ENCODE measurements at regions not wholly inside any gene's neighbourhood (a gene's known extent, or its start where the extent isn't known, plus 50 kb on each side); places are given as distances from the start of the nearest gene placed in this dataset.

GRCh38 chr5:147154809-147155208 lies 80.0 kb upstream of the STK32A start:
- H3K9me3 ChIP-seq (replicated peaks in 1 of 2; ENCODE audit: control insufficient read depth in 2 of 2, insufficient read depth in 1 of 2, low read depth in 1 of 2, low read length in 2 of 2): no peaks in the 10 kb centered on the region
- no peak overlapping the region for H3K4me2 ChIP-seq (ENCODE audit: insufficient read depth, low read length, poor library complexity, severe bottlenecking)
- no peaks in the 10 kb centered on the region for H3K27me3 ChIP-seq (ENCODE audit: control insufficient read depth in 3 of 3, insufficient read depth in 3 of 3, low read depth in 1 of 3, low read length in 3 of 3)
- no peak overlapping the region for H4K91ac ChIP-seq (ENCODE audit: low read depth, low read length, poor library complexity)
- H3K18ac ChIP-seq (ENCODE audit: low read length): no peak overlapping the region
- H3K4me3 ChIP-seq (ENCODE audit: low read length in 2 of 2): no peak overlapping the region
- no peak overlapping the region for H2BK15ac ChIP-seq (ENCODE audit: low read length)
- H3K36me3 ChIP-seq (replicated peaks in 1 of 2; ENCODE audit: control insufficient read depth in 2 of 2, insufficient read depth in 2 of 2, low read length in 2 of 2): no peaks in the 10 kb centered on the region
- H2BK12ac ChIP-seq (ENCODE audit: low read length): no peak overlapping the region
- H3K27ac ChIP-seq (replicated peaks; ENCODE audit: low read length): no peak overlapping the region
- H3K4ac ChIP-seq (ENCODE audit: low read length): no peak overlapping the region
- DNase-seq (ENCODE audit: low spot score): no peak
- no peak overlapping the region for H3K23ac ChIP-seq (ENCODE audit: low read depth, low read length, poor library complexity)
- WGBS, 2 donors (ENCODE audit: extremely low coverage in 2 of 2, insufficient read length in 2 of 2, insufficient replicate concordance in 1 of 2): no CpG with 5 or more reads among the region's 3 CpGs
- H3K79me1 ChIP-seq (ENCODE audit: low read depth, low read length): no peaks in the 10 kb centered on the region
- H2AFZ ChIP-seq (ENCODE audit: low read length): no peak overlapping the region
- H3K9ac ChIP-seq (ENCODE audit: low read depth, low read length, poor library complexity): no peak overlapping the region
- H2AK5ac ChIP-seq (ENCODE audit: low read depth, low read length): no peak overlapping the region
- H2BK5ac ChIP-seq (ENCODE audit: low read length): no peak overlapping the region
- no peak overlapping the region for H4K8ac ChIP-seq (ENCODE audit: low read depth, low read length)
- peaks cover 2 to 6% of the 10 kb centered on the region in 2 donors for H3K4me1 ChIP-seq (ENCODE audit: control insufficient read depth in 2 of 2, insufficient read depth in 1 of 2, low read depth in 1 of 2, low read length in 2 of 2)
- H2BK120ac ChIP-seq (ENCODE audit: low read depth, low read length): no peak overlapping the region
- H3K14ac ChIP-seq (ENCODE audit: low read length): no peak overlapping the region

GRCh38 chr5:147156012-147156411 lies 78.8 kb upstream of the STK32A start:
- peak overlapping the region; percentile 14 for H2AFZ ChIP-seq (ENCODE audit: low read length)
- H3K4me1 ChIP-seq (ENCODE audit: control insufficient read depth in 2 of 2, insufficient read depth in 1 of 2, low read depth in 1 of 2, low read length in 2 of 2): peaks cover 2 to 6% of the 10 kb centered on the region in 2 donors
- no peak for DNase-seq (ENCODE audit: low spot score)
- no CpG with 5 or more reads among the region's 5 CpGs for WGBS, 2 donors (ENCODE audit: extremely low coverage in 2 of 2, insufficient read length in 2 of 2, insufficient replicate concordance in 1 of 2)
- no peak overlapping the region for H3K23ac ChIP-seq (ENCODE audit: low read depth, low read length, poor library complexity)
- no peak overlapping the region for H3K27ac ChIP-seq (replicated peaks; ENCODE audit: low read length)
- no peak overlapping the region for H3K4me3 ChIP-seq (ENCODE audit: low read length in 2 of 2)
- no peak overlapping the region for H4K8ac ChIP-seq (ENCODE audit: low read depth, low read length)
- H3K14ac ChIP-seq (ENCODE audit: low read length): no peak overlapping the region
- no peak overlapping the region for H2AK5ac ChIP-seq (ENCODE audit: low read depth, low read length)
- no peaks in the 10 kb centered on the region for H3K9me3 ChIP-seq (replicated peaks in 1 of 2; ENCODE audit: control insufficient read depth in 2 of 2, insufficient read depth in 1 of 2, low read depth in 1 of 2, low read length in 2 of 2)
- no peaks in the 10 kb centered on the region for H3K79me1 ChIP-seq (ENCODE audit: low read depth, low read length)
- no peak overlapping the region for H3K4ac ChIP-seq (ENCODE audit: low read length)
- H2BK15ac ChIP-seq (ENCODE audit: low read length): no peak overlapping the region
- no peak overlapping the region for H3K9ac ChIP-seq (ENCODE audit: low read depth, low read length, poor library complexity)
- H2BK120ac ChIP-seq (ENCODE audit: low read depth, low read length): no peak overlapping the region
- no peak overlapping the region for H2BK5ac ChIP-seq (ENCODE audit: low read length)
- H3K27me3 ChIP-seq (ENCODE audit: control insufficient read depth in 3 of 3, insufficient read depth in 3 of 3, low read depth in 1 of 3, low read length in 3 of 3): no peaks in the 10 kb centered on the region
- H2BK12ac ChIP-seq (ENCODE audit: low read length): no peak overlapping the region
- H4K91ac ChIP-seq (ENCODE audit: low read depth, low read length, poor library complexity): no peak overlapping the region
- no peak overlapping the region for H3K18ac ChIP-seq (ENCODE audit: low read length)
- H3K36me3 ChIP-seq (replicated peaks in 1 of 2; ENCODE audit: control insufficient read depth in 2 of 2, insufficient read depth in 2 of 2, low read length in 2 of 2): no peaks in the 10 kb centered on the region
- no peak overlapping the region for H3K4me2 ChIP-seq (ENCODE audit: insufficient read depth, low read length, poor library complexity, severe bottlenecking)

GRCh38 chr5:147160902-147161700 lies 73.7 kb upstream of the STK32A start:
- H3K4ac ChIP-seq (ENCODE audit: low read length): no peak overlapping the region
- H2AFZ ChIP-seq (ENCODE audit: low read length): no peak overlapping the region
- H3K4me2 ChIP-seq (ENCODE audit: insufficient read depth, low read length, poor library complexity, severe bottlenecking): no peak overlapping the region
- no peak overlapping the region for H3K14ac ChIP-seq (ENCODE audit: low read length)
- H3K27ac ChIP-seq (replicated peaks; ENCODE audit: low read length): no peak overlapping the region
- H3K27me3 ChIP-seq (ENCODE audit: control insufficient read depth in 3 of 3, insufficient read depth in 3 of 3, low read depth in 1 of 3, low read length in 3 of 3): no peaks in the 10 kb centered on the region
- H2BK5ac ChIP-seq (ENCODE audit: low read length): no peak overlapping the region
- H3K23ac ChIP-seq (ENCODE audit: low read depth, low read length, poor library complexity): no peak overlapping the region
- no peak overlapping the region for H2BK120ac ChIP-seq (ENCODE audit: low read depth, low read length)
- no peaks in the 10 kb centered on the region for H3K79me1 ChIP-seq (ENCODE audit: low read depth, low read length)
- no peaks in the 10 kb centered on the region for H3K9me3 ChIP-seq (replicated peaks in 1 of 2; ENCODE audit: control insufficient read depth in 2 of 2, insufficient read depth in 1 of 2, low read depth in 1 of 2, low read length in 2 of 2)
- H4K91ac ChIP-seq (ENCODE audit: low read depth, low read length, poor library complexity): no peak overlapping the region
- no peak overlapping the region for H4K8ac ChIP-seq (ENCODE audit: low read depth, low read length)
- H2BK15ac ChIP-seq (ENCODE audit: low read length): no peak overlapping the region
- no peak overlapping the region for H3K4me3 ChIP-seq (ENCODE audit: low read length in 2 of 2)
- H3K4me1 ChIP-seq (ENCODE audit: control insufficient read depth in 2 of 2, insufficient read depth in 1 of 2, low read depth in 1 of 2, low read length in 2 of 2): peaks cover 0 to 1% of the 10 kb centered on the region in 2 donors
- no peak overlapping the region for H2AK5ac ChIP-seq (ENCODE audit: low read depth, low read length)
- DNase-seq (ENCODE audit: low spot score): no peak
- no peak overlapping the region for H2BK12ac ChIP-seq (ENCODE audit: low read length)
- no peaks in the 10 kb centered on the region for H3K36me3 ChIP-seq (replicated peaks in 1 of 2; ENCODE audit: control insufficient read depth in 2 of 2, insufficient read depth in 2 of 2, low read length in 2 of 2)
- no CpG with 5 or more reads among the region's 3 CpGs for WGBS, 2 donors (ENCODE audit: extremely low coverage in 2 of 2, insufficient read length in 2 of 2, insufficient replicate concordance in 1 of 2)
- no peak overlapping the region for H3K18ac ChIP-seq (ENCODE audit: low read length)
- H3K9ac ChIP-seq (ENCODE audit: low read depth, low read length, poor library complexity): no peak overlapping the region

- Histone ChIP-seq H2BK5ac (ENCODE audit: low read length) (no peak overlapping the region), H3K27me3 (ENCODE audit: control insufficient read depth in 3 of 3, insufficient read depth in 3 of 3, low read depth in 1 of 3, low read length in 3 of 3) (no peaks in the 10 kb centered on the region), H2BK120ac (ENCODE audit: low read depth, low read length) (no peak overlapping the region), H3K4me1 (ENCODE audit: control insufficient read depth in 2 of 2, insufficient read depth in 1 of 2, low read depth in 1 of 2, low read length in 2 of 2) (no peaks in the 10 kb centered on the region), H3K79me1 (ENCODE audit: low read depth, low read length) (no peaks in the 10 kb centered on the region), H3K27ac (replicated peaks; ENCODE audit: low read length) (no peak overlapping the region), H3K9ac (ENCODE audit: low read depth, low read length, poor library complexity) (no peak overlapping the region), H2BK15ac (ENCODE audit: low read length) (no peak overlapping the region), H3K4ac (ENCODE audit: low read length) (no peak overlapping the region), H4K8ac (ENCODE audit: low read depth, low read length) (no peak overlapping the region), H2BK12ac (ENCODE audit: low read length) (no peak overlapping the region), H3K4me2 (ENCODE audit: insufficient read depth, low read length, poor library complexity, severe bottlenecking) (no peak overlapping the region), H2AK5ac (ENCODE audit: low read depth, low read length) (no peak overlapping the region), H3K4me3 (ENCODE audit: low read length in 2 of 2) (no peak overlapping the region), H3K9me3 (replicated peaks in 1 of 2; ENCODE audit: control insufficient read depth in 2 of 2, insufficient read depth in 1 of 2, low read depth in 1 of 2, low read length in 2 of 2) (no peaks in the 10 kb centered on the region), H3K36me3 (replicated peaks in 1 of 2; ENCODE audit: control insufficient read depth in 2 of 2, insufficient read depth in 2 of 2, low read length in 2 of 2) (no peaks in the 10 kb centered on the region), H3K23ac (ENCODE audit: low read depth, low read length, poor library complexity) (no peak overlapping the region), H2AFZ (ENCODE audit: low read length) (no peak overlapping the region), H3K14ac (ENCODE audit: low read length) (no peak overlapping the region), H3K18ac (ENCODE audit: low read length) (no peak overlapping the region), H4K91ac (ENCODE audit: low read depth, low read length, poor library complexity) (no peak overlapping the region)
- no peak for DNase-seq (ENCODE audit: low spot score)
- WGBS, 2 donors (ENCODE audit: extremely low coverage in 2 of 2, insufficient read length in 2 of 2, insufficient replicate concordance in 1 of 2): no CpG with 5 or more reads among the region's 7 CpGs
These were observed 72.1 kb upstream of the STK32A start for GRCh38 chr5:147162740-147163139.

Data from neuronal stem cell (in vitro differentiated cells).